Panc1 (cell line): ENCODE measurements at regions not wholly inside any gene's neighbourhood (a gene's known extent, or its start where the extent isn't known, plus 50 kb on each side); places are given as distances from the start of the nearest gene placed in this dataset.

Experiments used
- ATAC-seq: fragments of 200-7000 bp; cut with Tn5 transposase; 2 replicates; pipeline ENCODE4 v1.9.1; 2020; ENCODE audit warnings: mild to moderate bottlenecking, moderate library complexity
- BruUV-seq: library from RNA; stranded (reverse); fragments of 400-500 nt; replicated peaks from 2 replicates; lab custom pipeline; 2021; lab: Mats Ljungman, UMichigan
- CTCF ChIA-PET: fragments of 300-600 bp; sonication (Branson Sonifier 250); formaldehyde crosslinking; loops from one replicate; lab custom pipeline; 2022; ENCODE audit warnings: antibody characterized with exemption; lab: Charles Lee
- POLR2A ChIA-PET: fragments of 300-600 bp; sonication (Branson Sonifier 250); formaldehyde crosslinking; loops from one replicate; lab custom pipeline; 2022; ENCODE audit warnings: antibody characterized with exemption; lab: Charles Lee
- DNase-seq: peaks from one replicate; pipeline ENCODE4 v3.0.0-alpha.2; 2010; ENCODE audit warnings: low read depth, low spot score
- H3K27ac ChIP-seq: 2 replicates; pipeline ENCODE4 v1.5.1; 2011; ENCODE audit warnings: mild to moderate bottlenecking, low read length, inconsistent platforms
- H3K27me3 ChIP-seq: fragments of 200-500 bp; sonication (Bioruptor generic); 2 replicates; pipeline ENCODE4 v1.6.0; 2014; ENCODE audit warnings: low read length, inconsistent platforms; ENCODE audit not compliant: control insufficient read depth, insufficient read depth
- H3K36me3 ChIP-seq: fragments of 200-500 bp; sonication (Bioruptor generic); 2 replicates; pipeline ENCODE4 v1.5.1; 2014; ENCODE audit warnings: inconsistent platforms, mild to moderate bottlenecking, low read length, moderate library complexity; ENCODE audit not compliant: control insufficient read depth, insufficient read depth
- H3K4me1 ChIP-seq: 2 replicates; pipeline ENCODE4 v1.5.1; 2011; ENCODE audit warnings: inconsistent platforms, mild to moderate bottlenecking, low read length, moderate library complexity; ENCODE audit not compliant: control insufficient read depth, insufficient read depth
- H3K4me3 ChIP-seq, 2 experiments: 2 replicates each; pipeline ENCODE4 v1.5.1; 2011 to 2012; ENCODE audit warnings: low read depth in 2 of 2, low read length in 2 of 2, mild to moderate bottlenecking in 2 of 2, inconsistent platforms in 1 of 2, moderate library complexity in 1 of 2
- H3K9me3 ChIP-seq: fragments of 200-500 bp; sonication (Bioruptor generic); 2 replicates; pipeline ENCODE4 v1.5.1; 2014; ENCODE audit warnings: low read depth, mild to moderate bottlenecking, inconsistent platforms, low read length, moderate library complexity; ENCODE audit not compliant: control insufficient read depth, insufficient read depth
- CTCF ChIP-seq: fragments of 450-650 bp; IDR thresholded peaks from 2 replicates; pipeline ENCODE4 v1.5.1; 2017; ENCODE audit warnings: mild to moderate bottlenecking
- POLR2AphosphoS5 ChIP-seq: IDR thresholded peaks from 2 replicates; pipeline ENCODE4 v1.6.1; 2012; ENCODE audit warnings: mild to moderate bottlenecking, low read depth, low read length, moderate library complexity
- SIN3A ChIP-seq: IDR thresholded peaks from 2 replicates; pipeline ENCODE4 v1.6.1; 2012; ENCODE audit warnings: low read depth, mild to moderate bottlenecking, low read length, moderate library complexity, borderline replicate concordance; ENCODE audit not compliant: insufficient read depth
- TCF7L2 ChIP-seq: IDR thresholded peaks from 2 replicates; pipeline ENCODE4 v1.6.1; 2011; ENCODE audit warnings: mild to moderate bottlenecking, low read depth, low read length, inconsistent platforms
- in situ Hi-C: cut with HindIII; loops from 2 replicates; pipeline ENCODE4 v1.10.0; 2016; ENCODE audit warnings: low sequenced_read_pairs, low pct_unique_long_range_greater_than_20kb
- intact Hi-C: fragments of 100-400 bp; cut with micrococcal nuclease; formaldehyde crosslinking; loops from one replicate; pipeline ENCODE4 v1.10.0; 2022; ENCODE audit not compliant: unreplicated experiment
- TF ChIP-seq, protein P1 (sequence below), 2 experiments: IDR thresholded peaks; 2 replicates each; pipeline ENCODE4 v1.6.1; 2011 to 2012; ENCODE audit warnings: low read depth in 2 of 2, control low read depth in 1 of 2, low read length in 1 of 2, mild to moderate bottlenecking in 1 of 2, moderate library complexity in 1 of 2; ENCODE audit not compliant: insufficient read depth in 1 of 2

- Histone ChIP-seq H3K36me3 (no peaks in the 10 kb centered on the region; the same call in 1 of the 2 replicates), H3K27ac (no peak overlapping the region), H3K27me3 (no peaks in the 10 kb centered on the region), H3K9me3 (no peaks in the 10 kb centered on the region), H3K4me1 (no peaks in the 10 kb centered on the region), H3K4me3 (no peak overlapping the region)
- intact Hi-C loops: no loop called here
- DNase-seq (no peak), ATAC-seq (no peak)
- no TSS peak for BruUV-seq
- ChIA-PET CTCF (interaction anchor here (0.5 kb wide), 1 partner anchor 227 kb away, joined by 5 read pairs; no protein-coding TSS in a partner anchor), POLR2A (no interaction called here)
- in situ Hi-C loops: no loop called here
- TF ChIP-seq CTCF (no peak), SIN3A (no peak), TCF7L2 (no peak), POLR2AphosphoS5 (no peak)
- TF ChIP-seq, protein P1, sequence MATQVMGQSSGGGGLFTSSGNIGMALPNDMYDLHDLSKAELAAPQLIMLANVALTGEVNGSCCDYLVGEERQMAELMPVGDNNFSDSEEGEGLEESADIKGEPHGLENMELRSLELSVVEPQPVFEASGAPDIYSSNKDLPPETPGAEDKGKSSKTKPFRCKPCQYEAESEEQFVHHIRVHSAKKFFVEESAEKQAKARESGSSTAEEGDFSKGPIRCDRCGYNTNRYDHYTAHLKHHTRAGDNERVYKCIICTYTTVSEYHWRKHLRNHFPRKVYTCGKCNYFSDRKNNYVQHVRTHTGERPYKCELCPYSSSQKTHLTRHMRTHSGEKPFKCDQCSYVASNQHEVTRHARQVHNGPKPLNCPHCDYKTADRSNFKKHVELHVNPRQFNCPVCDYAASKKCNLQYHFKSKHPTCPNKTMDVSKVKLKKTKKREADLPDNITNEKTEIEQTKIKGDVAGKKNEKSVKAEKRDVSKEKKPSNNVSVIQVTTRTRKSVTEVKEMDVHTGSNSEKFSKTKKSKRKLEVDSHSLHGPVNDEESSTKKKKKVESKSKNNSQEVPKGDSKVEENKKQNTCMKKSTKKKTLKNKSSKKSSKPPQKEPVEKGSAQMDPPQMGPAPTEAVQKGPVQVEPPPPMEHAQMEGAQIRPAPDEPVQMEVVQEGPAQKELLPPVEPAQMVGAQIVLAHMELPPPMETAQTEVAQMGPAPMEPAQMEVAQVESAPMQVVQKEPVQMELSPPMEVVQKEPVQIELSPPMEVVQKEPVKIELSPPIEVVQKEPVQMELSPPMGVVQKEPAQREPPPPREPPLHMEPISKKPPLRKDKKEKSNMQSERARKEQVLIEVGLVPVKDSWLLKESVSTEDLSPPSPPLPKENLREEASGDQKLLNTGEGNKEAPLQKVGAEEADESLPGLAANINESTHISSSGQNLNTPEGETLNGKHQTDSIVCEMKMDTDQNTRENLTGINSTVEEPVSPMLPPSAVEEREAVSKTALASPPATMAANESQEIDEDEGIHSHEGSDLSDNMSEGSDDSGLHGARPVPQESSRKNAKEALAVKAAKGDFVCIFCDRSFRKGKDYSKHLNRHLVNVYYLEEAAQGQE (IDR thresholded peaks at IDR 0.05; ENCODE audit: insufficient read depth in 1 of 2, low read depth in 2 of 2, low read length in 1 of 2): no peak
Observed at GRCh38 chr15:49751751-49752150, 130.9 kb downstream of the DTWD1 start.

- Histone ChIP-seq H3K4me3 (no peak overlapping the region), H3K27me3 (no peaks in the 10 kb centered on the region), H3K27ac (no peak overlapping the region), H3K9me3 (no peaks in the 10 kb centered on the region), H3K36me3 (no peaks in the 10 kb centered on the region; the same call in 1 of the 2 replicates), H3K4me1 (no peaks in the 10 kb centered on the region)
- ATAC-seq (no peak), DNase-seq (no peak)
- BruUV-seq: no TSS peak
- intact Hi-C loops (no loop called here), in situ Hi-C loops (no loop called here)
- ChIA-PET CTCF (no interaction called here), POLR2A (no interaction called here)
- TF ChIP-seq, protein P1 (IDR thresholded peaks at IDR 0.05; ENCODE audit: insufficient read depth in 1 of 2, low read depth in 2 of 2, low read length in 1 of 2): no peak
- no peak for TF ChIP-seq SIN3A
- no peak for TF ChIP-seq POLR2AphosphoS5
- TF ChIP-seq TCF7L2: no peak
- TF ChIP-seq CTCF: no peak
Observed at GRCh38 chr15:49752517-49752916, 131.7 kb downstream of the DTWD1 start.
